H9 (cell line): ENCODE measurements at regions not wholly inside any gene's neighbourhood (a gene's known extent, or its start where the extent isn't known, plus 50 kb on each side); places are given as distances from the start of the nearest gene placed in this dataset.

ENCODE experiments used
- DNase-seq: peaks from one replicate; pipeline ENCODE4 v3.0.0-alpha.2; 2017
- H2AFZ ChIP-seq: one replicate; pipeline ENCODE4 v1.6.1; 2013; ENCODE audit warnings: mild to moderate bottlenecking, low read length, control low read depth, moderate library complexity
- H2AK5ac ChIP-seq: 2 replicates; pipeline ENCODE4 v1.6.1; 2013; ENCODE audit warnings: low read length, control low read depth, mixed read lengths; ENCODE audit not compliant: insufficient read length
- H2BK120ac ChIP-seq: one replicate; pipeline ENCODE4 v1.6.1; 2013; ENCODE audit warnings: low read depth, mild to moderate bottlenecking, low read length, control low read depth, inconsistent platforms; ENCODE audit not compliant: poor library complexity, severe bottlenecking
- H2BK12ac ChIP-seq: 2 replicates; pipeline ENCODE4 v1.6.1; 2013; ENCODE audit warnings: low read length, control low read depth, mixed read lengths, low read depth; ENCODE audit not compliant: insufficient read length
- H2BK15ac ChIP-seq: 2 replicates; pipeline ENCODE4 v1.6.1; 2013; ENCODE audit warnings: low read depth, low read length, control low read depth
- H2BK20ac ChIP-seq: one replicate; pipeline ENCODE4 v1.6.1; 2013; ENCODE audit warnings: low read depth, mild to moderate bottlenecking, low read length, control low read depth, inconsistent platforms; ENCODE audit not compliant: poor library complexity, severe bottlenecking
- H2BK5ac ChIP-seq: 2 replicates; pipeline ENCODE4 v1.6.1; 2013; ENCODE audit warnings: low read length, control low read depth, mixed read lengths; ENCODE audit not compliant: insufficient read length
- H3K14ac ChIP-seq: 2 replicates; pipeline ENCODE4 v1.6.1; 2013; ENCODE audit warnings: low read length, control low read depth; ENCODE audit not compliant: insufficient read depth
- H3K18ac ChIP-seq: 2 replicates; pipeline ENCODE4 v1.6.1; 2013; ENCODE audit warnings: low read depth, mild to moderate bottlenecking, mixed read lengths, low read length, control low read depth; ENCODE audit not compliant: insufficient read length
- H3K23ac ChIP-seq: 2 replicates; pipeline ENCODE4 v1.6.1; 2013; ENCODE audit warnings: low read length, control low read depth, mixed read lengths, low read depth; ENCODE audit not compliant: insufficient read length
- H3K23me2 ChIP-seq: 2 replicates; pipeline ENCODE4 v1.6.1; 2013; ENCODE audit warnings: low read depth, mild to moderate bottlenecking, mixed read lengths, low read length, control low read depth; ENCODE audit not compliant: insufficient read length, poor library complexity, severe bottlenecking
- H3K27ac ChIP-seq: 2 replicates; pipeline ENCODE4 v1.5.1; 2013; ENCODE audit warnings: low read length, control low read depth, mixed read lengths, low read depth; ENCODE audit not compliant: insufficient read length
- H3K27me3 ChIP-seq: 2 replicates; pipeline ENCODE4 v1.6.1; 2013; ENCODE audit warnings: low read length, control low read depth, inconsistent platforms; ENCODE audit not compliant: insufficient read depth
- H3K4ac ChIP-seq: 2 replicates; pipeline ENCODE4 v1.6.1; 2013; ENCODE audit warnings: low read depth, mild to moderate bottlenecking, control low read depth, inconsistent platforms, low read length, moderate library complexity
- H3K4me1 ChIP-seq: 2 replicates; pipeline ENCODE4 v1.6.1; 2013; ENCODE audit warnings: low read length, control low read depth, inconsistent platforms; ENCODE audit not compliant: insufficient read depth
- H3K4me2 ChIP-seq: 2 replicates; pipeline ENCODE4 v1.6.1; 2013; ENCODE audit warnings: low read length, control low read depth, mixed read lengths; ENCODE audit not compliant: insufficient read length, insufficient read depth
- H3K56ac ChIP-seq: 2 replicates; pipeline ENCODE4 v1.6.1; 2013; ENCODE audit warnings: low read depth, mild to moderate bottlenecking, mixed read lengths, low read length, control low read depth; ENCODE audit not compliant: insufficient read length
- H3K79me1 ChIP-seq: 2 replicates; pipeline ENCODE4 v1.6.1; 2013; ENCODE audit warnings: low read depth, mild to moderate bottlenecking, moderate library complexity, low read length, control low read depth, inconsistent platforms; ENCODE audit not compliant: insufficient read depth, poor library complexity, severe bottlenecking
- H3K79me2 ChIP-seq: 2 replicates; pipeline ENCODE4 v1.6.1; 2013; ENCODE audit warnings: low read length, control low read depth, inconsistent platforms; ENCODE audit not compliant: insufficient read depth
- H3K9ac ChIP-seq: 2 replicates; pipeline ENCODE4 v1.6.1; 2013; ENCODE audit warnings: low read length, control low read depth, mixed read lengths; ENCODE audit not compliant: insufficient read length; ENCODE audit errors: extremely low read depth
- H3K9me3 ChIP-seq: one replicate; pipeline ENCODE4 v1.6.1; 2013; ENCODE audit warnings: low read depth, low read length, inconsistent platforms; ENCODE audit not compliant: control insufficient read depth
- H3T11ph ChIP-seq: one replicate; pipeline ENCODE4 v1.6.1; 2013; ENCODE audit warnings: mild to moderate bottlenecking, low read length, control low read depth, inconsistent platforms
- H4K20me1 ChIP-seq: one replicate; pipeline ENCODE4 v1.6.1; 2013; ENCODE audit not compliant: control insufficient read depth, insufficient read length, insufficient read depth
- H4K5ac ChIP-seq: 2 replicates; pipeline ENCODE4 v1.6.1; 2013; ENCODE audit warnings: low read depth, mild to moderate bottlenecking, mixed read lengths, low read length, control low read depth; ENCODE audit not compliant: insufficient read length
- H4K8ac ChIP-seq: replicated peaks from 2 replicates; pipeline ENCODE4 v1.6.1; 2013; ENCODE audit warnings: low read length, control low read depth, mixed read lengths, low read depth; ENCODE audit not compliant: insufficient read length
- H4K91ac ChIP-seq: 2 replicates; pipeline ENCODE4 v1.6.1; 2013; ENCODE audit warnings: low read depth, mild to moderate bottlenecking, moderate library complexity, mixed read lengths, low read length, control low read depth; ENCODE audit not compliant: insufficient read length
- H3K27ac Mint-ChIP-seq, 3 experiments: 2 replicates in 2 of 3; 3 replicates in 1 of 3; pipeline ENCODE4 v1.8.0; 2020 to 2021; ENCODE audit warnings: mixed read lengths in 3 of 3, mild to moderate bottlenecking in 1 of 3, moderate library complexity in 1 of 3
- H3K27me3 Mint-ChIP-seq: 2 replicates; pipeline ENCODE4 v1.8.0; 2021; ENCODE audit warnings: low read depth, mild to moderate bottlenecking, moderate library complexity, mixed read lengths
- H3K36me3 Mint-ChIP-seq, 3 experiments: 2 replicates in 2 of 3; 3 replicates in 1 of 3; pipeline ENCODE4 v1.8.0; 2020 to 2021; ENCODE audit warnings: low read depth in 3 of 3, mixed read lengths in 3 of 3; ENCODE audit not compliant: insufficient read depth in 1 of 3
- H3K4me1 Mint-ChIP-seq, 2 experiments: 2 replicates each; pipeline ENCODE4 v1.8.0; 2020; ENCODE audit warnings: mixed read lengths in 2 of 2
- H3K4me3 Mint-ChIP-seq, 2 experiments: 2 replicates in 1 of 2; 3 replicates in 1 of 2; pipeline ENCODE4 v1.8.0; 2020 to 2021; ENCODE audit warnings: mild to moderate bottlenecking in 2 of 2, mixed read lengths in 2 of 2, moderate library complexity in 1 of 2
- H3K9me3 Mint-ChIP-seq, 2 experiments: 2 replicates in 1 of 2; 3 replicates in 1 of 2; pipeline ENCODE4 v1.8.0; 2020; ENCODE audit warnings: mild to moderate bottlenecking in 2 of 2, mixed read lengths in 2 of 2, moderate library complexity in 1 of 2
- CTCF ChIP-seq: fragments of 200-600 bp; sonication (generic); conservative IDR thresholded peaks from 3 replicates; pipeline ENCODE4 v1.8.0; 2021; ENCODE audit warnings: antibody characterized with exemption, mild to moderate bottlenecking
- WGBS: extraction: QIAGEN DNeasy Blood & Tissue Kit; methylation state at CpG from one replicate; pipeline ENCODE4 v1.1.7; 2013; ENCODE audit warnings: missing lambda C conversion rate, low lambda C conversion rate, mixed read lengths; ENCODE audit not compliant: insufficient read length; ENCODE audit errors: extremely low coverage; 5-methylcytosine and 5-hydroxymethylcytosine counted together

- no CpG with 5 or more reads among the region's 2 CpGs for WGBS
- Histone ChIP-seq H2BK15ac (no peak overlapping the region), H3K27ac (no peak overlapping the region), H2BK120ac (no peak overlapping the region), H2AFZ (no peak overlapping the region), H3K23ac (no peak overlapping the region), H3K23me2 (no peaks in the 10 kb centered on the region), H3K79me2 (no peaks in the 10 kb centered on the region), H3K4me1 (no peaks in the 10 kb centered on the region), H3K79me1 (no peaks in the 10 kb centered on the region), H4K8ac (no peak overlapping the region), H3K14ac (no peak overlapping the region), H4K5ac (no peak overlapping the region), H3K56ac (no peak overlapping the region), H3K4me2 (no peak overlapping the region), H4K20me1 (no peaks in the 10 kb centered on the region), H3K27me3 (no peaks in the 10 kb centered on the region), H2BK20ac (no peak overlapping the region), H2BK5ac (no peak overlapping the region), H3K18ac (no peak overlapping the region), H2AK5ac (no peak overlapping the region), H3K4ac (no peak overlapping the region), H3K9ac (no peak overlapping the region), H3K9me3 (no peaks in the 10 kb centered on the region), H4K91ac (no peak overlapping the region), H3T11ph (no peak overlapping the region), H2BK12ac (no peak overlapping the region)
- H3K9me3 Mint-ChIP-seq = no peaks in the 10 kb centered on the region
- no peaks in the 10 kb centered on the region for H3K36me3 Mint-ChIP-seq
- H3K27ac Mint-ChIP-seq = no peak overlapping the region
- DNase-seq = no peak
- peaks cover 2 to 12% of the 10 kb centered on the region in 2 experiments; a peak in 2 of 4 replicates for H3K4me1 Mint-ChIP-seq
- TF ChIP-seq CTCF = no peak
- H3K4me3 Mint-ChIP-seq = no peak overlapping the region
- no peaks in the 10 kb centered on the region for H3K27me3 Mint-ChIP-seq
These were observed 584.5 kb upstream of the NR3C2 start for GRCh38 chr4:149026696-149027095.
